ENCODE measurements at regions not wholly inside any gene's neighbourhood (a gene's known extent, or its start where the extent isn't known, plus 50 kb on each side); places are given as distances from the start of the nearest gene placed in this dataset.

- no peak for TF ChIP-seq CTCF (IDR thresholded peaks at IDR 0.05; ENCODE audit: insufficient read depth, low read depth, low read length)
- no peak for TF ChIP-seq EZH2 (IDR thresholded peaks at IDR 0.05; ENCODE audit: insufficient read depth, low read length)
These were observed 706.3 kb downstream of the KCTD16 start for GRCh38 chr5:144876990-144877389.

Data from astrocyte (in vitro differentiated cells and primary cell).